HG03439 (cell line): ENCODE measurements at regions not wholly inside any gene's neighbourhood (a gene's known extent, or its start where the extent isn't known, plus 50 kb on each side); places are given as distances from the start of the nearest gene placed in this dataset.
"Not testable (repeated sequence)": the region's sequence is repeated elsewhere in the genome, so short reads cannot be mapped to it uniquely, and the experiment has no call there.

Experiments
- ATAC-seq: cut with Tn5 transposase; IDR thresholded peaks from one replicate; pipeline ENCODE4 v1.9.1; 2021; ENCODE audit warnings: mild to moderate bottlenecking, moderate library complexity; ENCODE audit not compliant: unreplicated experiment

DNA sequence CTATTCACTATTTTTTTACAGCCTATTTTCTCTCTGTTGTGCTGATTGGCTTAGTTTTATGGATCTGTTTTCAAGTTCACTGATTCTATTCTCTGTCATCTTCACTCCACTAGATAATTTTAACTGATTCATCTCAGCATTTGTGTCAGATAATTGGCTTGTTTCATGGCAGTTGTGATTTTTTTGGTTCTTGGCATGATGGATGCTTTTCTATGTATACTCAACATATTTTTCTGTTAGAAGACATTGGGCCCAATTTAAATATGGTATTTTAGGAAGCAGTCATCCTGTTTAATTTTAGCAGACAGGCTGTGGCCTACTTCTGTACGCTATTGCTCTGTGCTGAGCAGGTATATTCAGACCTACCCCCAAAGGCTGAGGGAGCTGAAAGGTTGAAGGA is 1865.3 kb upstream of the ACO1 start:
- no peak for ATAC-seq

DNA sequence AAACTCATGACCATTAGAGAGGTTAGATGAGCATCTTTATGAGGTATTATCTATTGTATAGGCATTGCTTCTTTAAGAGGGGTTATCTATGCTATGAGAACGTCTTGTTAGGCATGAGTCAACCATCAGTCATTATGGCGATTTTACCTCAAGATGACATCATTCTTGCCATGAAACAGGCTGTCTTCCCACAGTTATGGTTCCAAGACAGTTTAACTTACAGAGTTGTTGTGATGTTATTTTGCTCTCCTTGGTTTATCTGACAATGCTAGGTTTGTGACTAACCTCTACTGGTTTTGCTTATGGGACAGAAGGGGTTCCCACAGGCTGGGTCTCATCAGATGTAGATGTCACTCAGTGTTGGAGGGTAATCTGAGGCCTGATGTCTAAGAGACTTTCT is 1864.7 kb upstream of the ACO1 start:
- ATAC-seq: no peak

DNA sequence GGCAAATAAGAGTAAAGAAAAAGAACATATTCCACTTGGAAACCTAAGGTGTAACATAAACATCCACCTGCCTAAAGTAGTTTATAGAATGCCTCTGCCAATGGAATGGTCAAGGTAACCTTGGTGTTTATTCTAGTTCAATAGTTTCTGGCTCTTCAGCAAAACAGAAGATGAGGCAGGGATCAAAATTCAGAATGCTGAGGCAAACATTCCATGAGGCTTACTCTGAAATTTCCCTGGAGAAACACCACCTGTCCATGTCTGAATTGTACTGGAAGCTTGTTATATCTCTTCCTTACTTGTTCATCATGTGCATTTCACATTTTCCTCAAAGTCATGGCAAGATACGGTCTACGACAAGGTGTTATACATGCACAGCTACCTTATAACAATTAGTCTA is 1862.4 kb upstream of the ACO1 start:
- no peak for ATAC-seq

DNA sequence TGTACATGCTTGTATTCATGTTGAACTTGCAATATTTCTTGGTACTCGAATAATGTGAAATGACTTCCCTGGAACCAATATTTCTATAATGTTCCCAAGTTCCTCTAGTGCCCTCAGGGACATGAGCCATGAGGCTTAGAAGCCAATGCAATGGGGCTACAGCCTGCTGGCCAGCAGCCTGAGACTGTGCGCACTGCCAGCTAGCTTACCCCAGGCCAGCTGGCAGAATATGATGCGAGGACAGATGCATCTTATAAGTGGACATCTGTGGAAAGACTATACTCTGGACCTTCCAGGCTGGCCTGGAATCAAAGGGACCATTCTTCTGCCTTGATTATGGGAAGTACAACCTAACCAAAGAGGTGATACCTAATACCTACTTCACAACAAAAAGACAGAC is 1862.0 kb upstream of the ACO1 start:
- no peak for ATAC-seq

DNA sequence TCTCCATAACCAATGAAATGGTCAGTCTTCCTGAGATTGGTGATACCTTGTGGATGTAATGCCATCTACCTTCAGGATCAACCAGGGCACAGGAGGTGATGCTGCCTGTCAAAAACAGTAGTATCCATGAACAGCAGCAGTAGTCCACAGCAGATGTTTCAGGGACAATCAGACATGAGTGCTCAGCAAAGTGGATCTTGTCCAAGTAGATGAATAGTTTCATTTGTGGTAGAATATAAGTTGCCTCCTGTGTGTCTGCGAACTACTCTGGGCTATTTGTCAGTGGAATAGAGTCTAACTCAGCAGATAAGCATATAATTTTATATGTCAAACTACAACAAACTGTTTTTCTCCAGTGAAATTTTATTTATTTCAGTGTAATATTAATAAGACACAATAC is 1860.1 kb upstream of the ACO1 start:
- no peak for ATAC-seq

DNA sequence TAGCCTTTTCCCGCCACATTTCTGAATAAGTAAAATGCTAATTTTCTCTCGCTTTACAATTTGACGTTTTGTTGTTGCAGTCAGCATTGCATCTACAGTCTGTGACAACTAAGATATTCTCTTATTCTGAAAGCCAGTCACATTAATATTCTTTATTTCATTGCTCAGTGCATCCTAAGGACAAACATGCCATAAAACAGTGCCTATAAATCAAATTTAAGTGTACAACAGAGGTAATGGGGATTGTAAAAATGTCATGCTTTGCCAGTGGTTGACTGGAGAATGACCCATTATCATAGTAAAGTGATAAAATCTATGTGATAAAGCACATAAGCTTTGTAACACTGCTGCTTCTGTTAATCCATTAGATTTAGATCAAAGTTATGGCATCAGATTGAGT is 1850.0 kb upstream of the ACO1 start:
- no peak for ATAC-seq

DNA sequence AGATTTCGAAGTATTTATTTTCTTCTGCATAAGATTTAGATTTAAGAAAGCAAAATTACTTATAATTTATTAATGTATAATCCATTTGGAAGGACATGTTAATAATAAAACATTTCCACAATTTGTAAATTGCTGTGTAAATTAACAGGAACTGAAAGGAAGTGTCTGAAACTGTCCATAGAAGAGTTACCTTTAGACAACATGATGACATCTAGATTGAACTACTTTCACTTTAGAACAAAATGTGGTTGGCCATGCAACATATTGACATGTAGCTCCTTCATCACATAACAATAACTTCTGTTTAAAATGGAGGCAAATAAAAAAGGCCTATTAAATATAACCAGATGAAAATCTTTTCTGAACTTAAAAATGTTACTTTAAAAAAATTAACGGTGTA is 1849.5 kb upstream of the ACO1 start:
- no peak for ATAC-seq

DNA sequence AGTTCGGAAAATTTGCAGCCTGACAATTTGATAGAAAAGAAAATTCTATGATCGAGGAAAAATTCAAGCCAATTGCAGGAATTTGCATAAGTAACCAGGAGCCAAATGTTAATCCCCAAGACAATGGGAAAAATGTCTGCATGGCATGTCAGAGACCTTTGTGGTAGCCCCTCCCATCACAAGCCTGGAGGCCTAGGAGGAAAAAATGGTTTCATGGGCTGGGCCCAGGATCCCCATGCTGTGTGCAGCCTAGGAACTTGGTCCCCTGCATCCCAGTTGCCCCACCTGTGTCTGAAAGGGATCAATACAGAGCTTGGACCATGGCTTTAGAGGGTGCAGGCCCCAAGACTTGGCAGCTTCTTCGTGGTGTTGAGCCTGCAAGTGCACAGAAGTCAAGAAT is 1847.9 kb upstream of the ACO1 start:
- ATAC-seq: no peak

DNA sequence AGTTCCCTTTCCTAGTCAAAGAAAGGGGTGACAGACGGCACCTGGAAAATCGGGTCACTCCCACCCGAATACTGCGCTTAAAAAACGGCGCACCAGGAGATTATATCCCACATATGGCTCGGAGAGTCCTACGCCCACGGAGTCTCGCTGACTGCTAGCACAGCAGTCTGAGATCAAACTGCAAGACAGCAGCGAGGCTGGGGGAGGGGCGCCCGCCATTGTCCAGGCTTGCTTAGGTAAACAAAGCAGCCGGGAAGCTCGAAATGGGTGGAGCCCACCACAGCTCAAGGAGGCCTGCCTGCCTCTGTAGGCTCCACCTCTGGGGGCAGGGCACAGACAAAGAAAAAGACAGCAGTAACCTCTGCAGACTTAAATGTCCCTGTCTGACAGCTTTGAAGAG is 1844.7 kb upstream of the ACO1 start:
- ATAC-seq: not testable (repeated sequence)

DNA sequence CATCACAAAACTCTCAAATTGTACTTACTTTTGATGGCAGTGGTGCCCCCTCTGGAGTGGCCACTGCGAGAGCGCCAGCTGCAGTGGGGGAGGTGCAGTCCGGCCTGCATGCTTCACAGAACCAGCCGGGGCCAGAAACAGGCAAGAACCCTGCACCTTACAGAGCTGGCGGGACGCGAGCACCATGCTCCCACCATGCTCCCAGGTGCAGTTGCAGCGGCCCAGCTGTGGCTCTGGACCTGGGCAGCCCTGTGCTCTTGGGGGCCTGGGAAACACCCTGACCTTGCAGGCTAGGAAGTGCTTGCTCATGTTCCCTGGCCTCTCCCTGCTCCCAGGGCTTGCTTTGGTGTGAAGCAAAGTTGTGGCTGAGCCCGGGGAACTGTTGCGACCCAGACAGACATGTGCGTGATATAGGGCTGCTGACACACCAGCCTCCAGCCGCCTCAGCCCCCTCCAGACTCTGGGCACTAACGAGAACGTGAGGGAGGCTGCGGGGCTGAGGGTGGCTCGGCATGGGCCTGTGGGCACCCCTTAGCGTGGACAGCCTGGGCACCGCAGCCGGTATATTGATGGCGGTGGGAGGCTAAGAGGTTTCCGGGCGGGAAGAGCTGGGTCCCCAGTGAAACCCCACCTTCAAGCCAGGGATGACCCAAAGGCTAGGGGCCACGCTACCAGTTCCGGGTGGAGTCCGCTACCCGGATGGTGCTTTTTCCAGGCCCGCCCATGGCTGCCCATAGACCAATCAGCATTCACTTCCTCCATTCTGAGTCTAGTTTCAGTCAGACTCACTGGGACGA is 1809.9 kb upstream of the ACO1 start:
- no peak for ATAC-seq

DNA sequence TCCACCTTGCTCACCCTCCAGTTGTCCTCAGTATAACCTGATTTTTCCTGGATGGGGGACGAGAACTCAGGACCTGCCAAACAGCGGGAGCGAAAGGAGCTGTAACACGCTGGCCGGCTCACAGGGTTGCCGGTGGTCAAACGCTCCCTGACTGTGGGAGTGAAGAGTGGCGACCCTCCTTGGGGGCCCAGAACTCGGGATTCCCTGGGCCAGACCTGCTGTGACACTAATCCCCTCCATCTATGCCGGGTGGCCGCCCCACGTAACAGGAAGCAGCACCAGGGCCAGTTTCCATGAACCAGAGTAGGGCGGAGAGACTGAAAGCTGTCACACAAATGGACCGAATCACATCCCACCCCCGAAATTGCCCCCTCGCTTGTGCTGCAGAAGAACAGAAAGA is 1809.2 kb upstream of the ACO1 start:
- ATAC-seq: no peak

DNA sequence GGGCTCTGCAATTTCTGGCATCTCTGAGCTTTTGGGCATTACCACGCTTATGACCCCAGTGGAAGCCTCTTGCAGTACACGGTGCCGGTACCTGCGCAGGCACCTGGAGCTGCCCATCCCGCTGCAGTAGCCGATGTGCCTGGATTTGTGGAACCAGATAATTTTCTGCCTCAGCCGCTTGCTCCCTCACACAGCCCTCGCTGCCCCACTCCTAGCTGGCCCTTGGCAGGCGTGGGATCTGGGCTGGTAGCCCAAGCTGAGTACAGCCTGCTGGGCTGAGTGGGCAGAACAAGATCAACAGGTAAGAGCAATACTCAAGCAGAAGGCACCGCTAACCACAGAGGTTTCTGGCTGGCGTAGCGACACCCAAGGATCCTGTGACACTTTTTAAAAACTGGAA is 1808.8 kb upstream of the ACO1 start:
- no peak for ATAC-seq

DNA sequence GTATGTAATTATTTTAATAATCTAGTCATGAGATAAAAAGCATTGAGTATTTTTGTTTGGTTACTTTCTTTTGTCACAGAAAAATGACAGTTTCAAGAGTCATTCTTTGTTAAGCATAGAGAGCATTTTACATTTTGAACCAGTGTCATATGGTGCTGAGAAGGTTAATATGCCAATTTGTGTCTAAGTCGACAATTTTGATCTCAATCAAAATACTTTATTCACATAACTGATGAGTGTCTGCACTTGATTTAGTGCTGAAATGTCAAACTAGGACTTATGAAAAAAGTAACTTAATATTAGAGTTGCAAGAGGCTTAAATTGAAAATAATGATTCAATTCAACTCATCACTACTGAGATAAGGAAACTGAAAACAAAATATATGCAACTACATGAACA is 1804.6 kb upstream of the ACO1 start:
- ATAC-seq: no peak

DNA sequence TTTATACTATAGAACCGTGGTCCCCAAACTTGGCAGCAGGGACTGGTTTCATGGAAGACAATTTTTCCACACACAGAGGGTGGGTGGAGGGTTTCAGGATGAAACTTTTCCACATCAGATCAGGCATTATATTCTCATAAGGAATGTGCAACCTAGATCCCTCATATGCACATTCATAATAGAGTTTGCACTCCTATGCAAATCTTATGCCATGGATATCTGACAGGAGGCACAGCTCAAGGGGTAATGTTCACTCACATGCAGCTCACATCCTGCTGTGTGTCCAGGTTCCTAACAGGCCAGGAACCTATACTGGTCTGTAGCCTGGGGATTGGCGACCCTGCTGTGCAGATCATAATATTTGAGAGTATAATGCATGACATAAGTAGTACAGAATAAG is 1802.2 kb upstream of the ACO1 start:
- ATAC-seq: no peak

DNA sequence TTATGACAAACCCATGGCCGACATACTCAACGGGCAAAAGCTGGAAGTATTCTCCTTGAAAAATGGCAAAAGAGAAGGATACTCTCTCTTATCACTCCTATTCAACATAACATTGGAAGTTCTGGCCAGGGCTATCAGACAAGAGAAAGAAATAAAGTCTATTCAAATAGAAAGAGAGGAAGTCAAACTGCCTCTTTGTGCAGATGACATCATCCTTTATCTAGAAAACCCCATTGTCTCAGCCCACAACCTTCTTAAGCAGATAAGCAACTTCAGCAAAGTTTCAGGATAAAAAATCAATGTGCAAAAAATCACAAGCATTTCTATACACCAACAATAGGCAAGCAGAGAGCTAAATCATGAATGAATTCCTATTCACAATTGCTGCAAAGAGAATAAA is 1799.9 kb upstream of the ACO1 start:
- no peak for ATAC-seq

DNA sequence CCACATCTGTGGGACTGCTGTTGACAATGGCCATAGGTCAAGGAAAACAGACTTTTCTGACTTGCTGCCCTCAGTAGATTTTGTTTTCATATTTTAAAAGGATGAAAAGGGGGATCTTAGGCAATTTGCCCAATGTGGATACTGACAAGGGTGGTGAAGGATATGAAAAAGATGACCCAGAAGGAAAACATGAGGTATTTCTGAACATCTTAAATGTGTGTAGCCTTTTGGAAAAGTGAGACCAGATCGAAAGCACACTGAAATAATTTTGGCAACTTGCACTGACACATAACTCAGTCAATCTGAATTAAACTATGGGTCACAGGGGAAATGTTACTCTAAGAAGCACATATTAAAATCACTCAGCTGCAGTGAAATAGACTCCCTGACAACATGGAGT is 1793.0 kb upstream of the ACO1 start:
- no peak for ATAC-seq

DNA sequence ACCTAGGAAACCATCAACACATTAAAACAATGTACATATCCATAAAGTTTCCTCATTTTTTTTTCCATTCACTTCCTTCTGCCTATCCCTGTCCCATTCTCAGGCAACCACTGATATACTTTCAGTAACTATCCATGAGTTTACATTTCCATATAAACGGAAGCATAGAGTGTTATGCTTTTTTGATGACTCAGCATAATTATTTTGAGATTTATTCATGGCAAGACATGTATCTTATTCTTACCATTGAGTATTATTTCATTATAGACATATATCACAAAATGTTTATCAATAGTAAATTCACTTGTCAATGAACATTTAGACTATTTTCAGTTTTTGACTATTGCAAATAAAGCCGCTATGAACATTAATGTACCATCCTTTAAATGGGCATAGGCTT is 1786.8 kb upstream of the ACO1 start:
- ATAC-seq: no peak

DNA sequence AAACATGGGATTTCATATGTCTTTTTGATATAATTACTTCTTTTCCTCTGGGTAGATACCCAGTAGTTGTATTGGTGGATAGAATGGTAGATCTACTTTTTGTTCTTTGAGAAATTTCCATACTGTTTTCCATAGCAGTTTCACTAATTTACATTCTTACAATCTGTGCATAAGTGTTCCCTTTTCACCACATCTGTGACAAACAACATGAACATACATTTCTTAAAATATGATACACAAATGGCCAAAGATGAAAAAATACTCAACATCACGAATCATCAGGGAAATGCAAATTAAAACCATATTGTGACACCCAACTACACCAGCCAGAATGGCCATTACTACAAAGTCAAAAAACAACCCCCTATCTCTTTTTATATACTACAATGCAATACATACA is 1778.5 kb upstream of the ACO1 start:
- no peak for ATAC-seq

DNA sequence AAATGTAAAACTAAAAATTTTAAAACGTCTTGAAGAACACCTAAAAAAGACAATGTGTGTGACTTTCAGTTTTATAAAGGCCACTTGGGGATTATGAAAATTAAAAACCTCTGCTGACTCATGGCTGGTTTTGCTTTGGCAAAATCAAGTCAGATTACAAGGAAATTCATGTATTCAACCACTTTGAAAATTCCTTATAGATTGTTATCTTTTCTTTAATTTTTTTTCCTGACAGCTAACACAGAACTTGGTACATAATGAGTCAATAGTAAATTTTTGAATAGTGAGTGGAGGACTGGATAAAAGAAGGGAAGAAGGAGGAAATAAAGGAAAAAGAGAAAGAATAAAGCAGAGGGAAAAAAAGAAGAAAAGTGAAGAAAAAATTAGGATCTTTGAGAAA is 1774.7 kb upstream of the ACO1 start:
- ATAC-seq: no peak

DNA sequence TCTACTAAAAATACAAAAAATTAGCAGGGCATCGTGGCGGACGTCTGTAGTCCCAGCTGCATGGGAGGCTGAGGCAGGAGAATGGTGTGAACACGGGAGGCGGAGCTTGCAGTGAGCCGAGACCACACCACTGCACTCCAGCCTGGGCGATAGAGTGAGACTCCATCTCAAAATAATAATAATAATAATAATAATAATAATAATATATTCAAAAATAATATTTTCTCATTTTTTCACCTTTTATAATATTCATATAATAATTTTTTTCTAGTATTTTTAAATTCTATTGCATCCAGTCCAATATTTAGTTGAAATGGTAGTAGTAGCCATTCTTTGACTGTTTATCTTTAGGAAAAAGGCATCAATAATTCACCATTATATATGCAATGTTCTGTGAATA is 1767.7 kb upstream of the ACO1 start:
- not testable (repeated sequence) for ATAC-seq

DNA sequence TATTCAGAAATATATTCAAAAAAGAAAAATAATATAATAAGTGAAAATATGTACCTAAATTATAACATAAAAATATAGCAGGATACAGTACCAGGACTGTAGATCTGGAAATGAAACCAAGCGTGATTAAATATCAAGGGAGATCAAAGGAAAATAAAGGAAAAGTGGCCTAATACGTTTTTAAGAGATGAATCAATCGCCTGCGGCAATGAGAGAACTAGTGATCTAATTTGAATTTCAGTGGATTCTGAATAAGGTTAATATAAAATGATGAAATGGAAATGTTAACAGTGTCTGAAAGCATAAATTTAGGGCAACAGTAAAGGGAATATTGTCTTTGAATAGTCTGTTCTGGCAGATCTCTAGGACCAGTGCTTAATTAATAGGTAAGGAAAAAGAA is 1761.9 kb upstream of the ACO1 start:
- ATAC-seq: no peak

DNA sequence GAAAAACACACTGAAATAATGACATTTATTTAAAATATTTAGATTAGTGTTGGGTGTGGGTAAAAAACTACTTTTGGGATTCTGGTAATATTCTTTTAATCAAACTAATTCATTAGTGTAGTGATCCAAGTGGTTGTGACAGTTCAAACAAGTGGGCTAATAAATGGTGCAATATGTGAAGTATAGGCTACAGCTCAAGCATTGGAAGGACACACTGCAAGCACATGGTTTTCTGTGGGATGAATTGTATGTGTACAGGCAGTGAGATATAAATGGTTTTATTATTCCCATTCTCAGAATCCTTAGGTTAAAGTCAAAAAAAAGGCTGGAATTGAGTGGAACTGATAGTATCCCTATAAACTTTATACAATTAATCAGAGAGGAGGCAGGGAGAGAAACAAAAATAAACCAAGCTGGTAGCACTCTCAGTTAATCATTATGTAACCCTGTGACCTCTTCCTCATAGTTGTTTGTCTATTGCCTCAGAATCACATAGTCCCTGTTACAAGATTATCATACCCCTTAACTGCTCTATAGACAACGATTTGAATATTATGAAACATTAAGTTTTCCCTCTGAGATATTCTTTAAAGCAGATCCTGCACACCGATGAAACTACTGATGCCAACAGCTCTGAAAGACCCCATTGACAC is 1755.4 kb upstream of the ACO1 start:
- no peak for ATAC-seq

DNA sequence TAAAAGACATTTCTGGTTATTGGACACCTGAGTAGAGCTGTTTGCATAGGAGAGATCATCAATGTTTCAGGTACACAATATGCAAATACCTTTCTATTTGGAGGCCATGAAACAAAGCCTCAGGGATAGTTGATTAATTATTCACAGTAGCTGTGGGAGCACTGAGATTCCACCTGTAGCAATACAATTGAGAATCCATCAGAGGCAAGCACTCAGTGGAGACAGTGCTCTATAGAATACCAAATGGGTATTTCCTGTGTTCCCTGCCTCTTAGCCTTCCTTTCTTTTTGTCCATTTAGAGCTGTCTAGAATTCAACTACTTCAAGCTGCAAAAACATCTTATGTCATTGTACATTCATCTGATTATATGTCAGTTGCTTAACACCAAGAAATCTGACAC is 1754.0 kb upstream of the ACO1 start:
- ATAC-seq: no peak
